Parathyroid adenoma (tissue), 2 donors: ENCODE measurements at regions not wholly inside any gene's neighbourhood (a gene's known extent, or its start where the extent isn't known, plus 50 kb on each side); places are given as distances from the start of the nearest gene placed in this dataset.
"Not testable (repeated sequence)": the region's sequence is repeated elsewhere in the genome, so short reads cannot be mapped to it uniquely, and the experiment has no call there.

ENCODE experiments used
- H2AFZ ChIP-seq: fragments of 300-600 bp; sonication (generic); one replicate; pipeline ENCODE4 v1.7.0; 2017; ENCODE audit warnings: antibody characterized with exemption, mild to moderate bottlenecking
- H3K27ac ChIP-seq: fragments of 300-600 bp; sonication (generic); one replicate; pipeline ENCODE4 v1.7.0; 2017
- H3K27me3 ChIP-seq: fragments of 300-600 bp; sonication (generic); one replicate; pipeline ENCODE4 v1.7.0; 2017; ENCODE audit warnings: low read length; ENCODE audit not compliant: control insufficient read depth, insufficient read depth
- H3K36me3 ChIP-seq: fragments of 300-600 bp; sonication (generic); one replicate; pipeline ENCODE4 v1.7.0; 2017; ENCODE audit warnings: low read length; ENCODE audit not compliant: control insufficient read depth, insufficient read depth
- H3K4me1 ChIP-seq: fragments of 300-600 bp; sonication (generic); one replicate; pipeline ENCODE4 v1.7.0; 2017; ENCODE audit warnings: control low read depth
- H3K4me2 ChIP-seq: fragments of 300-600 bp; sonication (generic); one replicate; pipeline ENCODE4 v1.7.0; 2017; ENCODE audit warnings: low read length
- H3K4me3 ChIP-seq: fragments of 300-600 bp; sonication (generic); one replicate; pipeline ENCODE4 v1.7.0; 2017; ENCODE audit warnings: low read depth, low read length
- H3K79me2 ChIP-seq: fragments of 300-600 bp; sonication (generic); one replicate; pipeline ENCODE4 v1.7.0; 2017; ENCODE audit warnings: control low read depth
- H3K9ac ChIP-seq: fragments of 300-600 bp; sonication (generic); one replicate; pipeline ENCODE4 v1.7.0; 2017; ENCODE audit warnings: mild to moderate bottlenecking
- H3K9me3 ChIP-seq: fragments of 300-600 bp; sonication (generic); one replicate; pipeline ENCODE4 v1.7.0; 2017; ENCODE audit warnings: low read length; ENCODE audit not compliant: control insufficient read depth
- CTCF ChIP-seq: fragments of 300-600 bp; sonication (generic); IDR thresholded peaks from one replicate; pipeline ENCODE4 v1.7.0; 2017; ENCODE audit warnings: antibody characterized with exemption, mild to moderate bottlenecking
- donor health status: primary hyperparathyroidism.

DNA sequence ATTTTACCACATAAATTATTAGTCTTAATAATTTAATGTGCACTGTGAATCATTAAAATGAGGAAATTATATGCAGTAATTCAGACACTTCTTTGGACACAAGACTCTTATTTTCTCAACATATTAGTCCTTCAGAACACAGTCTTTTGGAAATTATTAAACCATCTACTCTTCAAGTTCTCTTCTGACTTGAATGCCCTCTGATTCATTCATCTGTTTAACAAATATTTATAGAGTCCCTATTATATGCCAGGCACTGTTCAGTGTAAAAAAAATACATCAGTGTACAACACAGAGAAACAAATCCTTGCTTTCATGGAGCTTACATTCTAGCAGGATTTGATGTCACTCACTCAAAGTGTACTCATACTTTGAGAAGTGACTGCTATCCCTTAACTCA is 163.4 kb upstream of the IL12B start:
- no peaks in the 10 kb centered on the region for H3K79me2 ChIP-seq
- no peak overlapping the region for H3K4me3 ChIP-seq
- no peak overlapping the region for H3K4me2 ChIP-seq
- H3K9me3 ChIP-seq: no peaks in the 10 kb centered on the region
- no peak overlapping the region for H3K27ac ChIP-seq
- H3K27me3 ChIP-seq: no peaks in the 10 kb centered on the region
- H3K4me1 ChIP-seq: no peaks in the 10 kb centered on the region
- no peak for TF ChIP-seq CTCF
- H3K36me3 ChIP-seq: no peaks in the 10 kb centered on the region
- H3K9ac ChIP-seq: no peak overlapping the region
- no peak overlapping the region for H2AFZ ChIP-seq

GRCh38 chr5:159496773-159497172 is 166.5 kb upstream of the IL12B start:
- H3K36me3 ChIP-seq: no peaks in the 10 kb centered on the region
- H3K4me1 ChIP-seq: no peaks in the 10 kb centered on the region
- no peaks in the 10 kb centered on the region for H3K27me3 ChIP-seq
- no peak overlapping the region for H3K4me3 ChIP-seq
- no peak overlapping the region for H3K27ac ChIP-seq
- H2AFZ ChIP-seq: no peak overlapping the region
- H3K9ac ChIP-seq: no peak overlapping the region
- H3K79me2 ChIP-seq: no peaks in the 10 kb centered on the region
- H3K4me2 ChIP-seq: no peak overlapping the region
- H3K9me3 ChIP-seq: no peaks in the 10 kb centered on the region
- no peak for TF ChIP-seq CTCF

DNA sequence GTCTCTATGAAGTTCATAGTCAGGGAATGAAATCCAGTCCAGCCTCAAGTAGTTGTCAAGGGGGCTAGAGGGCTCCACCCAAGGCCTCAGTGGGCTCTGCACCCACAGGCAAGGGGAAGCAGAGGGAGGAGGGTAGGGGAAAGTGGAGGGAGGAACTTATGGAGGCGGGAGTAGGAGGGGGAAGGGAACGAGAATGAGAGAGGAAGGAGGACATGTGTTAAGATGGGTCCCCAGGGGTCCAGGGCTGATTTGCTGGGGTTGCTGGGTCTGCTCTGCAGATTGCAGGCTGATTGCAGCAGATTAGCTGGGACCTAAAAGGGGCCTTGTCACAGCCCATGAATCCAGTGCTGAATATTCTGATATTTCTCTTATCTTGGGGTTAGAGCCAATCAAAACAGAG is 166.9 kb upstream of the IL12B start:
- no peak for TF ChIP-seq CTCF
- Histone ChIP-seq H3K27me3 (no peaks in the 10 kb centered on the region), H3K9me3 (no peaks in the 10 kb centered on the region), H3K9ac (no peak overlapping the region), H2AFZ (no peak overlapping the region), H3K79me2 (no peaks in the 10 kb centered on the region), H3K36me3 (no peaks in the 10 kb centered on the region), H3K27ac (no peak overlapping the region), H3K4me2 (no peak overlapping the region), H3K4me1 (no peaks in the 10 kb centered on the region), H3K4me3 (no peak overlapping the region)

- Histone ChIP-seq H3K27me3 (no peaks in the 10 kb centered on the region), H3K4me1 (no peaks in the 10 kb centered on the region), H3K9me3 (no peaks in the 10 kb centered on the region), H3K4me2 (no peak overlapping the region), H3K4me3 (no peak overlapping the region), H3K27ac (no peak overlapping the region), H3K9ac (no peak overlapping the region), H3K36me3 (no peaks in the 10 kb centered on the region), H2AFZ (no peak overlapping the region), H3K79me2 (no peaks in the 10 kb centered on the region)
- no peak for TF ChIP-seq CTCF
Measured at GRCh38 chr5:159498630-159499029, 168.3 kb upstream of the IL12B start.

GRCh38 chr5:159502116-159502515 is 171.8 kb upstream of the IL12B start:
- not testable (repeated sequence) for H3K4me2 ChIP-seq, H3K4me1 ChIP-seq, H3K36me3 ChIP-seq, H3K27me3 ChIP-seq, H3K4me3 ChIP-seq, H3K79me2 ChIP-seq, H3K9ac ChIP-seq, H2AFZ ChIP-seq, H3K27ac ChIP-seq, H3K9me3 ChIP-seq
